PC-9 (cell line): ENCODE measurements at regions not wholly inside any gene's neighbourhood (a gene's known extent, or its start where the extent isn't known, plus 50 kb on each side); places are given as distances from the start of the nearest gene placed in this dataset.

Experiments used
- CTCF ChIP-seq: fragments of 200-600 bp; sonication (generic); conservative IDR thresholded peaks from 2 replicates; pipeline ENCODE4 v1.6.1; 2017; ENCODE audit warnings: mixed run types, antibody characterized with exemption, mild to moderate bottlenecking, moderate library complexity
- EZH2 ChIP-seq: fragments of 200-600 bp; sonication (generic); IDR thresholded peaks from 2 replicates; pipeline ENCODE4 v1.8.0; 2017; ENCODE audit warnings: antibody characterized with exemption, low read depth

DNA sequence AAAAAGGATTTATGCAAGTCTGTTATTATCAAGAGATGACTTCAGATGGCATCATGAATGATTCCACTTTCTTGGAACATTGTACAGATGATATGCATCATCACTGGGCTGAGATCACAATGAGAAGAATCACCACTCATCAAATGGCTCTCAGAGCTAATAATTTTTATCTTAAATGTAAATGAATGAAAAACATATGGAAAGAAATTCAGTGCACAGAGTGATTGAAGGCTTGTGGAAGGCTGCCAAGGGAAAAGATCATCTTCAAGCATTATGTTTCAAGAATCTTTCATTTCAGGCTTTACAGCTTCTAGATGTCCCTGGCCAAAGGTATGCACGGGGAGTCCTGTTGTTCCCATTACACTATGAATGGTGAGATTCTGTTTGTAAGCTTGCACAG lies 955.7 kb downstream of the TTLL7 start:
- TF ChIP-seq CTCF (no peak), EZH2 (no peak)
